Renal cortical epithelial cell (primary cell): ENCODE measurements at regions not wholly inside any gene's neighbourhood (a gene's known extent, or its start where the extent isn't known, plus 50 kb on each side); places are given as distances from the start of the nearest gene placed in this dataset.

Experiments
- DNase-seq: peaks from one replicate; pipeline ENCODE4 v3.0.0-alpha.2; 2011; ENCODE audit warnings: low read depth

DNA sequence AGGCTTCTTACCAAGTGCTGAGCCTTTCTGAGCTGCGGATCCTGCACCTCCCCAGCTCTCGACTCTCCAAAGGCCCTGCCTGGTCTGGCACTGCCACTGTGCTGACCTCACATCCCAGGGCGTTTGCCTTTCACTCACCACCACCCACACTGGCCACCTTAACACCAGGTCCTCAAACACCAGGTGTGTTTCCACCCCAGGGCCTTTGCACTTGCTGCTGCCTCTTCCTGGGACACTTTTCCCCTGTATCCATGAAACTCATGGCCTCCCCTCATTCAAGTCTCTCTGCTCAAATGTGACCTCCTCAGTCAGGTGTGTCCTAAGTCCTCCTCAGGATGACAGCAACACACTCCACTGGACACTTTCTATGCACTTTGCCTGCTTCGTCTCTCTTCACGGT lies 51.4 kb upstream of the ANO1 start:
- DNase-seq, result no peak

DNA sequence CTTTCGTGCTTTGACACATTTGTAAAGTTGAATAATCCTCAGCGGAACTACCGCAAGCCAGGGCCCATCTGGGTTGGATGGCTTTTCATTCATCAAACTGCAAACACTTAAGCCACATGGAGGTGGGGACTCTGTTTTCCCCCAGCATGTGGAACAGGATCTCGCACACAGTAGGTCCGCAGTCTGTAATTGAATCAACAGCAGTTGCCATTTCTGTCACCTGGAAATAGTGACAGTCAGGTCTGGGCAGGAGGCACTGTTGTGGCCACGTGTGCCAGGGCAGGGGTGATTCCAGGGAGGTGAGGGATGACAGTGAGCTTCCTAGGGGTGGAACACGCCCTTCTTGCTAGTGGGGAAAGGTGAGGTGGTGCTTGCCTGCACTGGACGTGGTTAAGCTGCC lies 50.7 kb upstream of the ANO1 start:
- DNase-seq, result no peak

DNA sequence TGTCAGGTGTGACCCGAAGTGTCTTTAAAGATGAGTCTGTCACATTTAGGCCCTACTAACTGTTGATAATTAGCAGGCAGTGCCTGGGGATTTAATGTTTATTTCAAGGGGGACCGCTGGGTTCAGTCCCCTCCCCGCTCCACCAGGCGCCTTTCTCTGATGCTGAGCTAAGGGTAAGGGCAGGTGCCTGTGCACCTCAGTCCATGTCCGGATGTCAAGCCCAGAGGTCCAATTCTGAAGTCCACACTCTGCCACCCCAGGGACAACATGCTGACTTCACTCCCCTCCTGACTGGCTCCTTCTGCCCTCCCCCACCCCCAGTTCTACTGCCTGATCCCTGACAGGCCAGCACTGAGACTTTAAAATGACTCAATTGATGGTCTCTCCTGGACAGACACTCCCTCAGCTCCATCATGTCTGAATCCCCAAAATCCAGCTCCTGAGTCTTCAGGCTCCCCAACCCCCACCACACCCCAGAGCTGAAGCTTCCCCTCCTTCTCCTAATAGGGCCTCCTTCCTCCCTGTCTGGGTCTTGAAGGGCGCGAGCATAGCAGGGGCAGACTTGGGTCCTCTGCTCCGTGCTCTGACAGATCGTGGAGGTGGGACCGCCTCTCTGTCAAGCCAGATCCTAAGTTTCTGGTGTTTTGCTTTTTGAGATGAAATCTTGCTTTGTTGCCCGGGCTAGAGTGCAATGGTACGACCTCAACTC lies 49.8 kb upstream of the ANO1 start:
- no peak for DNase-seq
